Hepatocyte (in vitro differentiated cells): ENCODE measurements at regions not wholly inside any gene's neighbourhood (a gene's known extent, or its start where the extent isn't known, plus 50 kb on each side); places are given as distances from the start of the nearest gene placed in this dataset.

Source experiments
- CTCF ChIP-seq: fragments of 200-600 bp; sonication (generic); IDR thresholded peaks from 2 replicates; pipeline ENCODE4 v1.5.1; 2016; ENCODE audit warnings: antibody characterized with exemption, mild to moderate bottlenecking; ENCODE audit not compliant: poor library complexity
- EZH2phosphoT487 ChIP-seq: fragments of 200-600 bp; sonication (generic); IDR thresholded peaks from one replicate; pipeline ENCODE4 v1.6.1; 2018; ENCODE audit warnings: antibody characterized with exemption, mild to moderate bottlenecking, low read depth, moderate library complexity; ENCODE audit not compliant: unreplicated experiment, severe bottlenecking

DNA sequence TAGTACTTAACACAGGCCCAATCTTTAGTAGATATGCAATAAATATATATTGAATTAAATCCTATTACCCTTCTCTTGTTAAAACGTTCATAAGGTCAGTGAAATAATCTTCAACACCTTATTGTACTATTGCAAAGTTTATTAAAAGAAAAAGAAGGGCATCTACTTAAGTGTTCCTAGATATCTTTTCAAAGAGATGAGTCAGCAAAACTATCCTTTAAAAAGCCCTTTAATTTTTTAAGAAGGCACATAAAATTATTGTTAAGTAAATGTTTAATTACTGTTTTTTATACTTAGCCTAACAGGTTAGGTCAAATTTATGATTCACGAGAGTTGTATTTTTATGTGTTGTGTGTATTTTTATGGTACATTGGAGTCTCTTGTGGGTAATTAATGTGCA lies 77.3 kb upstream of the PPP1R2C start:
- TF ChIP-seq CTCF (no peak), EZH2phosphoT487 (no peak)
